Prostate gland (tissue), 2 donors: ENCODE measurements at regions not wholly inside any gene's neighbourhood (a gene's known extent, or its start where the extent isn't known, plus 50 kb on each side); places are given as distances from the start of the nearest gene placed in this dataset.
"Not testable (repeated sequence)": the region's sequence is repeated elsewhere in the genome, so short reads cannot be mapped to it uniquely, and the experiment has no call there.

Experiments used
- CTCF ChIP-seq, 4 experiments: fragments of 200-600 bp in 2 of 4; fragments of 450-650 bp in 2 of 4; sonication (generic) in 2 of 4; IDR thresholded peaks; 1 replicate in 3 of 4; 2 replicates in 1 of 4; pipeline ENCODE4 v1.5.1; 2016 to 2019; ENCODE audit warnings: antibody characterized with exemption in 4 of 4, mild to moderate bottlenecking in 2 of 4, moderate library complexity in 2 of 4
- POLR2A ChIP-seq: fragments of 450-650 bp; IDR thresholded peaks from one replicate; pipeline ENCODE4 v1.6.1; 2016; ENCODE audit warnings: antibody characterized with exemption, mild to moderate bottlenecking
- POLR2AphosphoS5 ChIP-seq: sonication (generic); formaldehyde crosslinking; IDR thresholded peaks from one replicate; pipeline ENCODE4 v1.6.1; 2017; ENCODE audit warnings: antibody characterized with exemption

- TF ChIP-seq POLR2AphosphoS5; CTCF (IDR thresholded peaks at IDR 0.05); POLR2A: not testable (repeated sequence)
Observed at GRCh38 chr5:63388188-63388587, 574.1 kb downstream of the HTR1A start.
